ENCODE measurements at regions not wholly inside any gene's neighbourhood (a gene's known extent, or its start where the extent isn't known, plus 50 kb on each side); places are given as distances from the start of the nearest gene placed in this dataset.

DNA sequence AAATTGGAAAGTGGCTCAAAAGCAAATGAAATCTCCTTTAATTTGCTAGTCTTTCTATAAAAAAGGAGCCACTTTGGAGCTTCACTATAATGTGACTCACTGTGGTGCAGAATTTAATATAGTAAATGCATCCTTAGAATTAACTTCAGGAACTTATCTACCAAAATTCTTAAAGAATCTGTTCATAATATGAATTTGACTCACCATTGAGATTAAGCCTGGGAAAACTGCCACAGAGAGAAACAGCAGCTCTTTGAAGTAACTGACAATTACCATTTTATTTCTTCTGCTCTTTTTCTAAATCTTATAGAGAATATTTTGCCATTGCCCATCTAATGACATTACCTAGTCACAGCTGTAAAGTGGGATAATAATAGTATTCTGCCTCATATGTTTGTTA is 211.9 kb upstream of the CDH6 start:
- TF ChIP-seq, protein P1, sequence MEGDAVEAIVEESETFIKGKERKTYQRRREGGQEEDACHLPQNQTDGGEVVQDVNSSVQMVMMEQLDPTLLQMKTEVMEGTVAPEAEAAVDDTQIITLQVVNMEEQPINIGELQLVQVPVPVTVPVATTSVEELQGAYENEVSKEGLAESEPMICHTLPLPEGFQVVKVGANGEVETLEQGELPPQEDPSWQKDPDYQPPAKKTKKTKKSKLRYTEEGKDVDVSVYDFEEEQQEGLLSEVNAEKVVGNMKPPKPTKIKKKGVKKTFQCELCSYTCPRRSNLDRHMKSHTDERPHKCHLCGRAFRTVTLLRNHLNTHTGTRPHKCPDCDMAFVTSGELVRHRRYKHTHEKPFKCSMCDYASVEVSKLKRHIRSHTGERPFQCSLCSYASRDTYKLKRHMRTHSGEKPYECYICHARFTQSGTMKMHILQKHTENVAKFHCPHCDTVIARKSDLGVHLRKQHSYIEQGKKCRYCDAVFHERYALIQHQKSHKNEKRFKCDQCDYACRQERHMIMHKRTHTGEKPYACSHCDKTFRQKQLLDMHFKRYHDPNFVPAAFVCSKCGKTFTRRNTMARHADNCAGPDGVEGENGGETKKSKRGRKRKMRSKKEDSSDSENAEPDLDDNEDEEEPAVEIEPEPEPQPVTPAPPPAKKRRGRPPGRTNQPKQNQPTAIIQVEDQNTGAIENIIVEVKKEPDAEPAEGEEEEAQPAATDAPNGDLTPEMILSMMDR (IDR thresholded peaks at IDR 0.05; ENCODE audit: borderline replicate concordance, extremely low read depth, low read length, poor library complexity, severe bottlenecking): no peak
- no peak for TF ChIP-seq EZH2 (IDR thresholded peaks at IDR 0.05; ENCODE audit: borderline replicate concordance, low read depth, low read length, severe bottlenecking)

All from DND-41 (cell line).